GM23338 (cell line): ENCODE measurements at regions not wholly inside any gene's neighbourhood (a gene's known extent, or its start where the extent isn't known, plus 50 kb on each side); places are given as distances from the start of the nearest gene placed in this dataset.

Experiments used
- CTCF ChIP-seq, 2 experiments: fragments of 200-600 bp in 1 of 2; sonication (generic) in 1 of 2; conservative IDR thresholded peaks; 2 replicates each; pipeline versions ENCODE4 v1.5.1 to v1.6.1; 2016 to 2017; ENCODE audit warnings: antibody characterized with exemption in 2 of 2, low read depth in 2 of 2, mild to moderate bottlenecking in 2 of 2, moderate library complexity in 1 of 2
- EZH2 ChIP-seq: fragments of 200-600 bp; sonication (generic); IDR thresholded peaks from one replicate; pipeline ENCODE4 v1.8.0; 2017; ENCODE audit warnings: antibody characterized with exemption, mild to moderate bottlenecking, low read depth; ENCODE audit not compliant: unreplicated experiment
- REST ChIP-seq: IDR thresholded peaks from one replicate; pipeline ENCODE4 v1.6.1; 2018; ENCODE audit warnings: antibody characterized with exemption; ENCODE audit not compliant: unreplicated experiment

- no peak for TF ChIP-seq EZH2
- no peak for TF ChIP-seq REST
- no peak for TF ChIP-seq CTCF (conservative IDR thresholded peaks at IDR 0.05; ENCODE audit: low read depth in 2 of 2)
Observed at GRCh38 chr17:55846745-55847144, 95.9 kb downstream of the PCTP start.
